ENCODE measurements at regions not wholly inside any gene's neighbourhood (a gene's known extent, or its start where the extent isn't known, plus 50 kb on each side); places are given as distances from the start of the nearest gene placed in this dataset.

DNA sequence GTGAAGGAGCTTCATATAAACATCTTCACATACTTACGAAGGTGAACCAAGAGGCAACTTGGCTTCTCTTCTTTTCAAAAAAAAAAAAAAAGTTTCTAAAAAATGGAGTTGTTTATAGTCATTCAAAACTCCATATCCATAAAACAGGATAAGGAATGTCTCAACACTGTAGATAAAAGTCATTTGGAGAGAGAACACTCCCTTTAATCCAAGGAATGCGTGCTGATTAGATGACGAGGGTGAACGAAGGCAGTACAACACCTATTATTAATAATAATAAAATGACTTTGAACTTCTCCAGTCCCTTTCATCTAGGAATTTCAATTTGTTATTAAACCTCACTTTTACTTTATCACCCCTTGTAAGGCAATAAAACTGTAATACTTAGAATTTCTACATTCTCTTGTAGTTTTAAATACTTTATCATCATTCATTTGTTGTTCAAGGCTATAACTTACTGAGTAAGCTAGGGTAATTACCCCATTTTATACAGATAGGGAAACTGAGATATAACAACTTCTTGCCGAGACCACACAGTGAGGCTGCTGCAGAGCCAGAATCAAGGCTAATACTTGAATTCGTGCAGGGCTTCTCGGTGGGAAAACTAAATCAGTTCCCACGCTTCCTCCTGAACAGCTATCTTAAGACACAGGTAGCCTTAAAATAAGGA lies 377.1 kb downstream of the EFNA5 start:
- ATAC-seq: no peak
- no peaks in the 10 kb centered on the region for H3K4me1 ChIP-seq (ENCODE audit: control insufficient read depth in 1 of 2, insufficient read depth in 2 of 2, low read length in 2 of 2)
- no TSS peak for BruUV-seq (replicated peaks)
- no peaks in the 10 kb centered on the region for H3K9me3 ChIP-seq (ENCODE audit: control insufficient read depth in 1 of 2, insufficient read depth in 1 of 2, low read depth in 1 of 2, low read length in 2 of 2)
- no peaks in the 10 kb centered on the region for H3K27me3 ChIP-seq (ENCODE audit: insufficient read depth, low read length)
- H3K9me2 ChIP-seq (ENCODE audit: insufficient read depth): no peaks in the 10 kb centered on the region
- H2AFZ ChIP-seq (ENCODE audit: low read depth, low read length, poor library complexity, severe bottlenecking): no peak overlapping the region
- intact Hi-C loops (cut with micrococcal nuclease): no loop called here
- no peak overlapping the region for H3K4me3 ChIP-seq (replicated peaks in 1 of 2; ENCODE audit: low read depth in 1 of 2, low read length in 2 of 2)
- H3K9ac ChIP-seq (ENCODE audit: low read length): no peak overlapping the region
- ChIA-PET POLR2A (no interaction called here), RAD21 (ENCODE audit: low non-redundant PET in 1 of 2, low total read pairs in 2 of 2, uncharacterized antibody in 2 of 2, unreplicated experiment in 2 of 2) (no interaction called here), CTCF (no interaction called here)
- H3K27ac ChIP-seq (ENCODE audit: low read depth, low read length): no peak overlapping the region
- H3K4me2 ChIP-seq (ENCODE audit: low read length): no peak overlapping the region
- H3K36me3 ChIP-seq (ENCODE audit: control insufficient read depth in 1 of 2, insufficient read depth in 2 of 2, low read length in 2 of 2): no peaks in the 10 kb centered on the region
- no peak for DNase-seq (ENCODE audit: low read depth, low spot score)
- TF ChIP-seq, protein P1, sequence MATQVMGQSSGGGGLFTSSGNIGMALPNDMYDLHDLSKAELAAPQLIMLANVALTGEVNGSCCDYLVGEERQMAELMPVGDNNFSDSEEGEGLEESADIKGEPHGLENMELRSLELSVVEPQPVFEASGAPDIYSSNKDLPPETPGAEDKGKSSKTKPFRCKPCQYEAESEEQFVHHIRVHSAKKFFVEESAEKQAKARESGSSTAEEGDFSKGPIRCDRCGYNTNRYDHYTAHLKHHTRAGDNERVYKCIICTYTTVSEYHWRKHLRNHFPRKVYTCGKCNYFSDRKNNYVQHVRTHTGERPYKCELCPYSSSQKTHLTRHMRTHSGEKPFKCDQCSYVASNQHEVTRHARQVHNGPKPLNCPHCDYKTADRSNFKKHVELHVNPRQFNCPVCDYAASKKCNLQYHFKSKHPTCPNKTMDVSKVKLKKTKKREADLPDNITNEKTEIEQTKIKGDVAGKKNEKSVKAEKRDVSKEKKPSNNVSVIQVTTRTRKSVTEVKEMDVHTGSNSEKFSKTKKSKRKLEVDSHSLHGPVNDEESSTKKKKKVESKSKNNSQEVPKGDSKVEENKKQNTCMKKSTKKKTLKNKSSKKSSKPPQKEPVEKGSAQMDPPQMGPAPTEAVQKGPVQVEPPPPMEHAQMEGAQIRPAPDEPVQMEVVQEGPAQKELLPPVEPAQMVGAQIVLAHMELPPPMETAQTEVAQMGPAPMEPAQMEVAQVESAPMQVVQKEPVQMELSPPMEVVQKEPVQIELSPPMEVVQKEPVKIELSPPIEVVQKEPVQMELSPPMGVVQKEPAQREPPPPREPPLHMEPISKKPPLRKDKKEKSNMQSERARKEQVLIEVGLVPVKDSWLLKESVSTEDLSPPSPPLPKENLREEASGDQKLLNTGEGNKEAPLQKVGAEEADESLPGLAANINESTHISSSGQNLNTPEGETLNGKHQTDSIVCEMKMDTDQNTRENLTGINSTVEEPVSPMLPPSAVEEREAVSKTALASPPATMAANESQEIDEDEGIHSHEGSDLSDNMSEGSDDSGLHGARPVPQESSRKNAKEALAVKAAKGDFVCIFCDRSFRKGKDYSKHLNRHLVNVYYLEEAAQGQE (IDR thresholded peaks at IDR 0.05; ENCODE audit: low read depth): no peak
- TF ChIP-seq POLR2A (IDR thresholded peaks at IDR 0.05; ENCODE audit: borderline replicate concordance, extremely low read depth, insufficient read depth, insufficient read length) (no peak), TCF7L2 (IDR thresholded peaks at IDR 0.05; ENCODE audit: borderline replicate concordance, extremely low read depth, insufficient read depth, insufficient read length) (no peak), EZH2 (IDR thresholded peaks at IDR 0.05) (no peak), JUND (IDR thresholded peaks at IDR 0.05) (no peak), CEBPB (IDR thresholded peaks at IDR 0.05; ENCODE audit: low read depth) (no peak), SIN3A (IDR thresholded peaks at IDR 0.05; ENCODE audit: low read depth) (no peak)
- H3K79me2 ChIP-seq (ENCODE audit: insufficient read depth, low read length): no peaks in the 10 kb centered on the region
- H4K20me1 ChIP-seq (ENCODE audit: insufficient read depth): no peaks in the 10 kb centered on the region

Data from HCT116 (cell line).